ENCODE measurements at regions not wholly inside any gene's neighbourhood (a gene's known extent, or its start where the extent isn't known, plus 50 kb on each side); places are given as distances from the start of the nearest gene placed in this dataset.
"Not testable (repeated sequence)": the region's sequence is repeated elsewhere in the genome, so short reads cannot be mapped to it uniquely, and the experiment has no call there.

DNA sequence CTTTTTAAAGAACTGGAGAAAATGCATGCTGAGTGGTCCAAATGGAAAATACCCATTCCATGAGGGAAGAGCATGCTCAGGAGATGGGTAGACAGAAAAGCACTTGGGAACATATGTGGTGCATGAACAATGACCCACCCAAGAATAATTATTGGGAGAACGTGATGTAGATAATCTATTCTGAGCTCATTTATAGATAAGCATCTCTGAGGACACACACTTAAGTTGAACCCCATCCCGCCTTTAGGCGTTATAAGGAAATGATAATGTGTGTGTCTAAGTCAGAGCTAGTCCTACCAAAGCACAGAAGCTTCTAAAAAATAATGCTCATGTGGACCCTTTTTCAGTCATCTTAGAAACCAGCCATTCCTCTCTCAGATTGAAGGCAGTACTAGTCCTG lies 189.9 kb downstream of the KTN1 start:
- FAIRE-seq, result no peak
- no peak for DNase-seq (ENCODE audit: insufficient read length)
- TF ChIP-seq TAF1 (IDR thresholded peaks at IDR 0.05; ENCODE audit: borderline replicate concordance, low read depth, low read length) (no peak), POLR2A (IDR thresholded peaks at IDR 0.05; ENCODE audit: low read depth, low read length) (no peak), POLR2AphosphoS5 (IDR thresholded peaks at IDR 0.05; ENCODE audit: low read depth, low read length) (no peak)

DNA sequence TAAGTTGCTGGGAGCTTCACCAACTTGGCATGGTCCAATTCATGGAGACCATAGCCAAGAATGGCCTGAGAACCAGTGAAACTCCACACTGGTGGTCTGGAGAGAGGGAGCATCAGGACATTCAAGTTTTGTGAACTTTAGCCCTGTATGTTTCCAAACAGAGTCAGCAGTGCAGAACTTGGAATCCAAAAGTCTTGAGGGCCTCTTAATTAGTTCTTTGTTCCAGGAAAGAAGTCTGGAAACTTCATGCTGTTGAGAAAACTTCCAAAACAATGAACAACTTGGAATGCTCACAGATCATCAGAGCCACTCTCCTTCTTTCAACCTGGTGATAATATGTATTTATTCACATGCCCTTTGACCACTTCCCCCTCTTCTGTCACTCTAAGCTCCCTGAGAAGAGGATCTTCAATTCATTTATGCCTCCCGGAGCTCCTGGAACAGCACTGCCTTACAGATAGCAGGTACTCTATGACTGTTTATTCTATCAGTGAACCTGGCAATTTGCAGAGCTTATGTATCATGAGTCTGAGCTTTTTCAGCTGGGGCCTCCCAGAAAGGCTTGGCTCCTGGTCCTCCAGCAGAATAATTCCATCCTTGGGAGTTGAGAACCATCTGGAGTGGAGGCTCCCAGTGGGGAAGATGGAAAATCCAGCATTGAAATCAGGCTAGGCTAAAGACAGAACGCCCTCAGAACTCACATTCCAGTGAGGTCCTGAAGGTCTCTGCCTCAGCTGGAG lies 191.4 kb downstream of the KTN1 start:
- DNase-seq (ENCODE audit: insufficient read length) (no peak), FAIRE-seq (no peak)
- TF ChIP-seq POLR2A (IDR thresholded peaks at IDR 0.05; ENCODE audit: low read depth, low read length) (no peak), TAF1 (IDR thresholded peaks at IDR 0.05; ENCODE audit: borderline replicate concordance, low read depth, low read length) (no peak), POLR2AphosphoS5 (IDR thresholded peaks at IDR 0.05; ENCODE audit: low read depth, low read length) (no peak)

DNA sequence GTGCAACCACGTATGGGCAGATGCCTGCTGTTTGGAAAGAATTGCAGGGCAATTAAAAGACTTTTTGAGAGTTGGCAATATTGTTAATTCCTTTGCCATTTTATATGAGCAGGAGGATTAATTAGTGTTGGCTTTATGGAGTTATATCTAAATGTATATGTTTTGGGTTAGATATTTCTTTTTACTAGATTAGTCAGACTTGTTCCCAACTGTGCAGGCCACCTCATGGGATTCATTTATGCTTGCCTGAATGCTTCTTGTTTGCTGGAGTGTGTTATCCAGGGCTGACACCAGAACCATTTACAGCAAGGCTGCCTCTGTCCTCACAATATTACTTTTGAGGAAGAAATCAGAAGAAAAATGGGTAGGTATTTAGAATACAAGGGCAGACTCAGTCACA lies 192.5 kb downstream of the KTN1 start:
- TF ChIP-seq POLR2AphosphoS5 (IDR thresholded peaks at IDR 0.05; ENCODE audit: low read depth, low read length), result no peak
- TF ChIP-seq POLR2A (IDR thresholded peaks at IDR 0.05; ENCODE audit: low read depth, low read length), result no peak
- TF ChIP-seq TAF1 (IDR thresholded peaks at IDR 0.05; ENCODE audit: borderline replicate concordance, low read depth, low read length), result no peak
- DNase-seq (ENCODE audit: insufficient read length) (no peak), FAIRE-seq (no peak)

DNA sequence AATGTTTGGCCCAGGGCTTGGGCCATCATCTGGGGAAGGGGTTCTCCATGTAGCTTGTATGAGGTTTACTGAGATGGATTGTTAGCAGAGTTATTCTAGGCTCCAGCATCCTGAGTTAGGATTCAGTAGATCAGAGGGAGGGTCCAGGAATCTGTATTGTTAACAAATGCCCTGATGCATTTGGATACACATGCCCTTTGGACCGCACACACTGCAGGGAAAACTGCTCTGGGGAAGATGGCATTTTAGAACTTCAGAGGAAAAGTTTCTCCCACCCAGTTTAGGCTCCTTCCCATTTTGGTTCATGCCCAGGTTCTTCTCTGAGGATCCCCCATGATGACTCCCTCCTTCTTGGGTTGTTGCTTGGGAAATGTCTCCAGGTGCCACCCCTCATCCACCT lies 193.3 kb downstream of the KTN1 start:
- TF ChIP-seq TAF1 (IDR thresholded peaks at IDR 0.05; ENCODE audit: borderline replicate concordance, low read depth, low read length) (no peak), POLR2AphosphoS5 (IDR thresholded peaks at IDR 0.05; ENCODE audit: low read depth, low read length) (no peak), POLR2A (IDR thresholded peaks at IDR 0.05; ENCODE audit: low read depth, low read length) (no peak)
- no peak for FAIRE-seq
- no peak for DNase-seq (ENCODE audit: insufficient read length)

DNA sequence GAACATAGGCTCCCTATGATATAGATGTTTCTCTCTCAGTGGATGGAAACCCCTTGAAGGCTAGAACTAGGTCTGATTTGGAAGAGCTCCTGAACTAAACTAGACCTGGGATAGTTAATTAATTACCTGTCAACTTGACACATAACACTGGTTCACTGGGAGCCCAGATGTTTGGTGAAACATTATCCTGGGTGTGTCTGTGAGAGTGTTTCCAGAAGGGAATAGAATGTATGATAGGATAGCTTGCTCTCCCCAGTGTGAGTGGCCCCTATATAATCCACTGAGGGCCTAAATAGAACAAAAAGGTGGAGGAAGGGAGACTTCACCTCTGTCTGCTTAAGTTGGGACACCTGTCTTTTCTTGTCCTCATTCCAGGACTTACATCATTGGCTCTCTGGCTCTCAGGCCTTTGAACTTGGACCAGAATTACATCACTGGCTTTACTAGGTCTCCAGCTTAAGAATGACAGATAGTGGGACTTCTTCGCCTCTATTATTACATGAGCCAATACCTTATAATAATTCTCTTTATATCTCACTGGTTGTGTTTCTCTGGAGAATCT lies 194.1 kb downstream of the KTN1 start:
- DNase-seq (ENCODE audit: insufficient read length) (no peak), FAIRE-seq (no peak)
- TF ChIP-seq TAF1 (IDR thresholded peaks at IDR 0.05; ENCODE audit: borderline replicate concordance, low read depth, low read length) (no peak), POLR2A (IDR thresholded peaks at IDR 0.05; ENCODE audit: low read depth, low read length) (no peak), POLR2AphosphoS5 (IDR thresholded peaks at IDR 0.05; ENCODE audit: low read depth, low read length) (no peak)

DNA sequence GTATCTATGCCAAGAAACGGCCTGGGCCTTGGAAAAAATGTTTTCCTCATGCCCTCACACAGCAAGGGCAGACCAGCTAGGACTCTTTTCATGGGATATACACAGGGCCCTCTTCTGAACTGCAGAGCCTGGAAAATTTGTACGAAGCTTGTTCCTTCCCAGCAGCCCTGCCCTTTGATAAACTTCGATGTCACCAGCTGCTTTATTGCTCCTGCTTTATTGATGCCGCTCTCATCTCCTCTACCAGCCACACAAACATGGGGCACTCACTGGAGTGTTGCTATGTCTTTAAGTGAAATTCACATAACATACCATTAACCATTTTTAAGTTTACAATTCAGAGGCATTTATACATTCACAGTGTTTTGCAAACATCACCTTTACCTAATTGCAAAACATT lies 197.9 kb downstream of the KTN1 start:
- no peak for TF ChIP-seq POLR2AphosphoS5 (IDR thresholded peaks at IDR 0.05; ENCODE audit: low read depth, low read length)
- FAIRE-seq (no peak), DNase-seq (ENCODE audit: insufficient read length) (no peak)

DNA sequence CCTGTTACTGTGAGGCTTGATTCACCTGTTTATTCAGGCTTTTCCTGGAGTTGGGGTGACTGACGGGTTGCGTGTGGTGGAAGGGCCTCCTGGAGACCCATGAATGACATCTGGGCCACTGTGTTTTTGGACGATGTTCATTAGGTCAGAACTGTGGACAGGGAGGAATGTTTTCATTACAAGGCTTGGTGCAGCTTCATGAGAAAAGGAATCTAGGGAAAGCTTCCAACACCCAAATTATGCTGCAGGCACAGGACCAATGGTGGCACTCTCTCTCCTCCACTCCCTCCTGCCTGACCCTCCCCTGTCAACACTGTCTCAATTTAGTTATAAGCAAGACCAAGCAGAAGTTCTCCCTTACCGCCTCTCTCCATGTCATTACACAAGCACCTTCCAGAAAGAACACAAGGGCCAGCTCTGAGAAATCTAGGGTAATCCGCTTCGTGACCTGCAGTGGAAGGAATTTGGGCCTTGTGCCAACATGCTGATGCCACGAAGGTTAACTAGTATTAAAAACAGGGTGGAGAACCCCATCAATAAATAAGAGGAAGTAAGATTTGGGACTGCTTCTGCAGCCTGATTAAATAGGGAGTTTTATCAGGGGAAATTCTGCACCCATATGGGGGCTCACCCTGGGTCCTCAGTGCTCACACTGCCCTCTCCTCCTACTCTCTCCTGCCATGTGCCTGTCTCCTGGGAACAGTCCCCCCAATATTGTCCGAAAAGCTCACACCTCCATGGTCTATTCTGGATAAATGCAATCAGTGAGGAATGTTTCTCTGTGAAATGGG lies 200.3 kb downstream of the KTN1 start:
- TF ChIP-seq POLR2AphosphoS5 (IDR thresholded peaks at IDR 0.05; ENCODE audit: low read depth, low read length) (no peak), TAF1 (IDR thresholded peaks at IDR 0.05; ENCODE audit: borderline replicate concordance, low read depth, low read length) (no peak), POLR2A (IDR thresholded peaks at IDR 0.05; ENCODE audit: low read depth, low read length) (no peak)
- DNase-seq (ENCODE audit: insufficient read length) (no peak), FAIRE-seq (no peak)

DNA sequence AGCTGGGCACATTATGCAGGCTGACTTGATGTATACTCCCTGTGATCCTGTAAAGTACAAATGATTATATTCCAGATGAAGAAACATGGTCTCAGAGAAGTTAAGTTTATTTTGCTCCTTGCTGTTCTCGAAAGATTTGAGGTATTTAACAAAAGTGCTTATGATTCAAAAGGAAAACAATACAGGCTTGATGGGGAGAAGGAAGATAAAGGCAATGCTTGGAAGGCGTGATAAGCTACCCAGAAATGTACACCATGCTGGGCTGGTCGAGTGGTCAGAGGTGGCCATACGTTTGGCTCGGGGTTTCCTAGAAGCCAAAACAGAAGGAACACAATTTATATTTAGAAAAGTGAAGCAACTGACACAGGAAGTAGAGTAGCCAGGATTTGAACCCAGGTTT lies 201.0 kb downstream of the KTN1 start:
- no peak for TF ChIP-seq TAF1 (IDR thresholded peaks at IDR 0.05; ENCODE audit: borderline replicate concordance, low read depth, low read length)
- no peak for TF ChIP-seq POLR2A (IDR thresholded peaks at IDR 0.05; ENCODE audit: low read depth, low read length)
- TF ChIP-seq POLR2AphosphoS5 (IDR thresholded peaks at IDR 0.05; ENCODE audit: low read depth, low read length), result no peak
- DNase-seq (ENCODE audit: insufficient read length), result no peak

DNA sequence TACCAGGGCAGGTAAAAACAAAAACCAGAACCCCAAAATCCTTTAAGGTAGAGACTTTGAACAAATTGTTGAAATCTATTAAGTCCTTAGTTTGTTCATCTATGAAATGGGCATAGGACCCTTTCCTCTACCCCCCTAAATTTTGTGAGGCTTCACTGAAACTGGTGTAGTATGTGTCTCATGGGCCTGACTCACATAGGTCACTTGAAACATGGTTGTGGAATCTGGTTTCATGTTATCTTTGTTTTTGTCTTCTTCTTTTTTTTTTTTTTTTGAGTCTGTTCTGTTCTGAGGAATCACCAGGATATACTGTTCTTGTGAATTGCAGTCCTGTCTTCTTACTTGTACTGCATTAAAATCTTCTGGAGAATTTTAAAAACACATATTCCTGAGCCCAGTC lies 202.2 kb downstream of the KTN1 start:
- DNase-seq (ENCODE audit: insufficient read length) (no peak), FAIRE-seq (no peak)
- TF ChIP-seq TAF1 (IDR thresholded peaks at IDR 0.05; ENCODE audit: borderline replicate concordance, low read depth, low read length), result no peak
- TF ChIP-seq POLR2AphosphoS5 (IDR thresholded peaks at IDR 0.05; ENCODE audit: low read depth, low read length), result no peak
- no peak for TF ChIP-seq POLR2A (IDR thresholded peaks at IDR 0.05; ENCODE audit: low read depth, low read length)

More for the DNA sequence above, 201.0 kb downstream of the KTN1 start:
- FAIRE-seq, result no peak

DNA sequence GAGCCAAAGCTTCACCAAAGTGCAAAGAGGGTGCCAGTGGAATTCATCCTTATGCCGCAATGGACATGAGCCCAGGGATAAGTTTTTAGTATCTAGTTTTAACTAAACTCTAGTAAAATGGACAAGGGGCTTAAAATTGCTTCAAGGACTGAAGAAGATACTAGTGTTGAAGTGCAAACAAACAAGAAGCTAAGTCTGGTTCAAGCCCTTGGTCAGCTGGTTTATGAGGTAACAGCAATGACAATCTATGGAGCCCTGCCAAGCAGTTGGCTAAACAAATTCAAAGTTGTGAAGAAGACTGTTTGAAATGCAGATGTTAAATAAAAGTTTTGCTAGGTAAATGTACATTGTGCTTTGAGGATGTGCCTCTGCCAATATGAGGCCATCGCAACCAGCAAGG lies 209.4 kb downstream of the KTN1 start:
- no peak for FAIRE-seq
- DNase-seq (ENCODE audit: insufficient read length), result no peak
- TF ChIP-seq POLR2AphosphoS5 (IDR thresholded peaks at IDR 0.05; ENCODE audit: low read depth, low read length) (no peak), TAF1 (IDR thresholded peaks at IDR 0.05; ENCODE audit: borderline replicate concordance, low read depth, low read length) (no peak), POLR2A (IDR thresholded peaks at IDR 0.05; ENCODE audit: low read depth, low read length) (no peak)

DNA sequence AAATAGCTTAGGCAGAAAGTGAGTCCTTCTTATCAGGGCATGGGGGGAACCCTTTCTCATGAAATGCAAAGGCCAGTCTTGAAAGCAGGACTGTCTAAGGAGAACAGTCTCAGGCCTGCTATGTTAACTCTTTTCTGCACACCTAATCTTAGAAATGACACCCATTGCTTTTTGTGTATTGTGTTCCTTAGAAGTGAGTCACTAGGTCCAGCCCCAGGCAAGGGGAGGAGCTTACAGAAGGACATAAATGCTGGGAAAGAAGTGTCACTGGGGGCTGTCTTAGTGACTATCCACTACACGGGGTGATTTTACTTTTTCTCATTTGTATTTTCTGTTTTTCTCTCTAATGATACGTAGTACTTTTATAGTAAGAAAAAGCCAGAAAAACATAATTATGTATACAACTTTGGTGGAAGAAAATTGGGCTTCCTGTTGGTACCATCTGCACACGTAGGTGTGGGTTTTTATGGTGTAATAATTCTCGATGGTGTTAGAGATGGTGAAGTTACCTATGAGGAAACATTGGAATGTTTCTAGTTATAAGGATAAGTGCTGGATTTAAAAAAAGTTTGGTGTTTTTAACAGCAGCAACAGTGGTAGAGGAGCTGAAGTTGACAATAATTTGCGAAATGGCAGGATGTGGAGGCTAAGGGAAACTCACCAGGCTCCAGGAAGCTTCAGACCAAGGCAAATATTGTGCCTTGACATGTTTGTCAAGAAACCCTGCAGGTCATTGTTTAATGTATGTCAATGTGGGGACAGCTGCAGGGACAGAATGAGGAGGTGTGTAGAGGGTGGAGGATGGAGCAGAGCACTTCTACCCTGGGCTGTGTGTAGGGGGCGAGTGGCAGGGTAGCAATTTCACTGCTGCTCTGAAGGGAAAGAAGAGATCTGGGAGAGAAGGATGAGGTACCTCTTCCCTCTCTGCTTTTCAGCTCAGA lies 214.9 kb downstream of the KTN1 start:
- DNase-seq (ENCODE audit: insufficient read length), result no peak
- TF ChIP-seq TAF1 (IDR thresholded peaks at IDR 0.05; ENCODE audit: borderline replicate concordance, low read depth, low read length) (no peak), POLR2A (IDR thresholded peaks at IDR 0.05; ENCODE audit: low read depth, low read length) (no peak), POLR2AphosphoS5 (IDR thresholded peaks at IDR 0.05; ENCODE audit: low read depth, low read length) (no peak)
- no peak for FAIRE-seq

DNA sequence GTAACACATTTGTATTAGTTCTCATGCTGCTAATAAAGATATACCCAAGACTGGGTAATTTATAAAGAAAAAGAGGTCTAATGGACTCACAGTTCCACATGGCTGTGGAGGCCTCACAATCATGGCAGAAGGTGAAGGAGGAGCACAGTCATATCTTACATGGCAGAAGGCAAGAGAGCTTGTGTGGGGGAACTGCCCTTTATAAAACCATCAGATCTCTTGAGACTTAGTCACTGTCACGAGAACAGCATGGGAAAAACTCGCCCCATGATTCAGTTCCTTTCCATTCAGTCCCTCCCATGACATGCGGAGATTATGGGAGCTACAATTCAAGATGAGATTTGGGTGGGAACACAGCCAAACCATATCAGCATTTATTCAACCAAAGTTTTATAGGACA lies 216.5 kb downstream of the KTN1 start:
- FAIRE-seq; DNase-seq (ENCODE audit: insufficient read length): not testable (repeated sequence)
